IMR-90 (cell line): ENCODE measurements at regions not wholly inside any gene's neighbourhood (a gene's known extent, or its start where the extent isn't known, plus 50 kb on each side); places are given as distances from the start of the nearest gene placed in this dataset.

Experiments used
- ATAC-seq: fragments of 200-7000 bp; cut with Tn5 transposase; 2 replicates; pipeline ENCODE4 v1.9.1; 2020; ENCODE audit warnings: low read depth, mild to moderate bottlenecking, moderate library complexity
- BruUV-seq: library from RNA; stranded (reverse); fragments of 400-500 nt; replicated peaks from 2 replicates; lab custom pipeline; 2021; lab: Mats Ljungman, UMichigan
- CTCF ChIA-PET: fragments of 300-600 bp; formaldehyde crosslinking; extraction: SDS; loops from one replicate; lab custom pipeline; 2021; ENCODE audit warnings: antibody characterized with exemption; lab: Yijun Ruan, JAX
- POLR2A ChIA-PET: fragments of 300-600 bp; sonication (Branson Sonifier 250); formaldehyde crosslinking; loops from one replicate; lab custom pipeline; 2022; ENCODE audit warnings: antibody characterized with exemption; ENCODE audit not compliant: unreplicated experiment; lab: Charles Lee
- DNase-seq: peaks from one replicate; pipeline ENCODE4 v3.0.0; 2013
- H2AFZ ChIP-seq: replicated peaks from 2 replicates; pipeline ENCODE3; 2013; ENCODE audit warnings: low read length, mild to moderate bottlenecking; ENCODE audit not compliant: poor library complexity
- H2AK5ac ChIP-seq: 2 replicates; pipeline ENCODE4 v1.6.1; 2013; ENCODE audit warnings: low read depth, low read length, inconsistent platforms
- H2AK9ac ChIP-seq: replicated peaks from 2 replicates; pipeline ENCODE3; 2013; ENCODE audit warnings: mild to moderate bottlenecking, low read depth, low read length, moderate library complexity; ENCODE audit not compliant: poor library complexity
- H2BK120ac ChIP-seq: 2 replicates; pipeline ENCODE4 v1.6.1; 2013; ENCODE audit warnings: low read depth, low read length, inconsistent platforms
- H2BK15ac ChIP-seq: 3 replicates; pipeline ENCODE4 v1.6.1; 2013; ENCODE audit warnings: low read depth, low read length, inconsistent platforms
- H2BK20ac ChIP-seq: 2 replicates; pipeline ENCODE4 v1.6.1; 2013; ENCODE audit warnings: low read depth, mild to moderate bottlenecking, inconsistent platforms, low read length, moderate library complexity
- H2BK5ac ChIP-seq: 2 replicates; pipeline ENCODE4 v1.6.1; 2013; ENCODE audit warnings: mild to moderate bottlenecking, low read depth, low read length, inconsistent platforms; ENCODE audit not compliant: poor library complexity, severe bottlenecking
- H3K14ac ChIP-seq: replicated peaks from 2 replicates; pipeline ENCODE4 v1.6.1; 2013; ENCODE audit warnings: low read depth, low read length, inconsistent platforms
- H3K18ac ChIP-seq: 2 replicates; pipeline ENCODE4 v1.6.1; 2013; ENCODE audit warnings: low read depth, low read length, control low read depth
- H3K23ac ChIP-seq: 2 replicates; pipeline ENCODE4 v1.6.1; 2013; ENCODE audit warnings: low read depth, low read length, inconsistent platforms
- H3K27ac ChIP-seq: 2 replicates; pipeline ENCODE4 v1.5.1; 2013; ENCODE audit warnings: mild to moderate bottlenecking, control low read depth, low read length; ENCODE audit not compliant: insufficient read depth
- H3K27me3 ChIP-seq: 2 replicates; pipeline ENCODE4 v1.6.1; 2013; ENCODE audit warnings: low read length; ENCODE audit not compliant: control insufficient read depth, insufficient read depth
- H3K36me3 ChIP-seq: 2 replicates; pipeline ENCODE4 v1.6.1; 2013; ENCODE audit warnings: low read length, mixed read lengths; ENCODE audit not compliant: control insufficient read depth, insufficient read depth
- H3K4ac ChIP-seq: 2 replicates; pipeline ENCODE4 v1.6.1; 2013; ENCODE audit warnings: low read depth, low read length, inconsistent platforms
- H3K4me1 ChIP-seq: 2 replicates; pipeline ENCODE4 v1.6.1; 2013; ENCODE audit warnings: low read length, mixed read lengths; ENCODE audit not compliant: control insufficient read depth, insufficient read depth
- H3K4me2 ChIP-seq: 2 replicates; pipeline ENCODE4 v1.6.1; 2013; ENCODE audit warnings: low read depth, mild to moderate bottlenecking, control low read depth, low read length, moderate library complexity
- H3K4me3 ChIP-seq: 2 replicates; pipeline ENCODE4 v1.5.1; 2013; ENCODE audit warnings: low read depth, mild to moderate bottlenecking, control low read depth, low read length, moderate library complexity; ENCODE audit not compliant: insufficient read depth
- H3K56ac ChIP-seq: 2 replicates; pipeline ENCODE4 v1.6.1; 2013; ENCODE audit warnings: low read length, inconsistent platforms; ENCODE audit not compliant: insufficient read depth; ENCODE audit errors: extremely low read depth
- H3K79me1 ChIP-seq, 2 experiments: 2 replicates each; pipeline ENCODE4 v1.6.1; 2013; ENCODE audit warnings: low read length in 2 of 2, inconsistent platforms in 1 of 2, low read depth in 1 of 2
- H3K9ac ChIP-seq: 2 replicates; pipeline ENCODE4 v1.6.1; 2013; ENCODE audit warnings: low read depth, low read length, control low read depth
- H3K9me1 ChIP-seq: 2 replicates; pipeline ENCODE4 v1.6.1; 2013; ENCODE audit warnings: low read length, inconsistent platforms; ENCODE audit not compliant: insufficient read depth
- H3K9me3 ChIP-seq: 2 replicates; pipeline ENCODE4 v1.6.1; 2013; ENCODE audit warnings: low read length; ENCODE audit not compliant: control insufficient read depth, insufficient read depth
- H4K20me1 ChIP-seq: 2 replicates; pipeline ENCODE4 v1.6.1; 2013; ENCODE audit warnings: low read length, inconsistent platforms; ENCODE audit not compliant: insufficient read depth
- H4K5ac ChIP-seq: 2 replicates; pipeline ENCODE4 v1.6.1; 2013; ENCODE audit warnings: mild to moderate bottlenecking, low read depth, low read length, control low read depth
- H4K8ac ChIP-seq, 2 experiments: 2 replicates each; pipeline ENCODE4 v1.6.1; 2013; ENCODE audit warnings: low read depth in 2 of 2, low read length in 2 of 2, control low read depth in 1 of 2, inconsistent platforms in 1 of 2
- H4K91ac ChIP-seq: 2 replicates; pipeline ENCODE4 v1.6.1; 2013; ENCODE audit warnings: low read depth, low read length, inconsistent platforms; ENCODE audit not compliant: insufficient read depth
- BHLHE40 ChIP-seq: fragments of 150-350 bp; IDR thresholded peaks from 2 replicates; pipeline ENCODE4 v1.6.1; 2016; ENCODE audit warnings: mild to moderate bottlenecking, low read depth, low read length
- CHD1 ChIP-seq: IDR thresholded peaks from 2 replicates; pipeline ENCODE4 v1.6.1; 2012; ENCODE audit warnings: low read depth, low read length, improper control_type of control experiment
- MAFK ChIP-seq: IDR thresholded peaks from 2 replicates; pipeline ENCODE4 v1.6.1; 2012; ENCODE audit warnings: low read depth, low read length, improper control_type of control experiment
- MAZ ChIP-seq: IDR thresholded peaks from 2 replicates; pipeline ENCODE4 v1.6.1; 2012; ENCODE audit warnings: low read depth, mild to moderate bottlenecking, low read length, improper control_type of control experiment, moderate library complexity, borderline replicate concordance
- NFE2L2 ChIP-seq: fragments of 150-350 bp; IDR thresholded peaks from 2 replicates; pipeline ENCODE4 v1.6.1; 2016; ENCODE audit warnings: low read depth, mild to moderate bottlenecking, low read length
- POLR2A ChIP-seq: IDR thresholded peaks from 2 replicates; pipeline ENCODE4 v1.6.1; 2012; ENCODE audit warnings: mild to moderate bottlenecking, low read depth, low read length
- RAD21 ChIP-seq: IDR thresholded peaks from 2 replicates; pipeline ENCODE4 v1.6.1; 2012; ENCODE audit warnings: low read length, improper control_type of control experiment
- RFX5 ChIP-seq: IDR thresholded peaks from 2 replicates; pipeline ENCODE4 v1.8.0; 2012; ENCODE audit warnings: low read depth, mild to moderate bottlenecking, low read length, moderate library complexity
- SMC3 ChIP-seq: fragments of 150-350 bp; IDR thresholded peaks from 2 replicates; pipeline ENCODE4 v1.6.1; 2016; ENCODE audit warnings: low read depth, mild to moderate bottlenecking, antibody characterized with exemption, low read length, moderate library complexity
- WGBS, 2 experiments: methylation state at CpG; one replicate each; pipeline versions ENCODE4 v1.1.5 to v1.1.7; 2013; ENCODE audit warnings: missing lambda C conversion rate in 2 of 2; ENCODE audit not compliant: insufficient read length in 1 of 2; ENCODE audit errors: extremely low coverage in 2 of 2; 5-methylcytosine and 5-hydroxymethylcytosine counted together
- dilution Hi-C: fragments of 300-500 bp; cut with HindIII; formaldehyde crosslinking; loops from one replicate; pipeline ENCODE4 v1.14.3; 2018; ENCODE audit warnings: low sequenced_read_pairs; ENCODE audit not compliant: unreplicated experiment
- in situ Hi-C: fragments of 300-500 bp; cut with MboI; formaldehyde crosslinking; loops from 3 replicates; pipeline ENCODE4 v1.14.3; 2019; ENCODE audit warnings: low sequenced_read_pairs, inconsistent platforms, mixed read lengths
- intact Hi-C: fragments of 100-400 bp; cut with micrococcal nuclease; formaldehyde crosslinking; loops from 2 replicates; pipeline ENCODE4 v1.10.0; 2022
- TF ChIP-seq, protein P1 (sequence below): fragments of 150-350 bp; IDR thresholded peaks from 2 replicates; pipeline ENCODE4 v1.6.1; 2017; ENCODE audit warnings: mild to moderate bottlenecking, antibody characterized with exemption, low read length, low read depth
- TF ChIP-seq, protein P2 (sequence below): conservative IDR thresholded peaks from 2 replicates; pipeline ENCODE4 v1.5.1; 2012; ENCODE audit warnings: mild to moderate bottlenecking, low read depth, low read length, improper control_type of control experiment

DNA sequence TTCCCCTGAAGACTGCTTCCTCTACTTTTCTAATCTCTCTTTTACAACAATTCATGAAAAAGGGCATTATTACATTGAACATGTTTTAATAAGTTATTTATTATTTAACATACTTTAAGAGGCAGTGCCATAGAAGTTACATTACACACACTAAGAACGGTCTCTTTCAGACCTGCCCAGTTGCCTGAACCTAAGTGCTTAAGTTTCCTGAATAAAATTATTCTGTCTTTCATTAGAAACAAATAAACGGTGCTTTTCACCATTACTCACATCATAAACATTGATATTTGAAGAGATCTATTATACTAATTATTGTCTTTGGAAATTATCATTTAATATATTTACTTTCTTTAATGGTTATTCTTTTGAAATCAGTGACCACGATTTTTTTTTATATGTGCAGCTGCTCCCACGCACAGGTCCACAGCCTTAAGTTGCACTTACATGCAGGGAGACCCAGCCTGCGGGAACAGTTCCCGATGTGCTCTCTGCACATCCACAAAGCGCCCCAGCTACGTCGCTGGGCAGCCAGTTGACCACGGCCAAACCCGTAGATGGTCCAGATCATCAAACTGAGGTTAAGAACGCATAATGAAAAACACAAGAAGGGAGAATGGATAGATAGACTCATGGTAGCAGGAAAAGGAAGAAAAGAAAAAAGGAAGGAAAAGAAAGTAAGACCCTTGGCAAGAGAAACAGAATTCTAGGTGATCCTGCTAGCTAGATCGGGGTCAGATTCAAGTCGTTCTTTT lies 437.0 kb upstream of the MGMT start:
- no peaks in the 10 kb centered on the region for H4K20me1 ChIP-seq
- ChIA-PET CTCF (no interaction called here), POLR2A (no interaction called here)
- H3K79me1 ChIP-seq, result no peaks in the 10 kb centered on the region
- no peak overlapping the region for H4K5ac ChIP-seq
- no peaks in the 10 kb centered on the region for H3K9me1 ChIP-seq
- H2AFZ ChIP-seq, result no peak overlapping the region
- no peaks in the 10 kb centered on the region; the same call in 1 of the 2 replicates for H3K9me3 ChIP-seq
- intact Hi-C loops (loop anchor here (2.0 to 10.0 kb wide), 4 partner anchors 252 to 855 kb away; no protein-coding TSS in a partner anchor), dilution Hi-C loops (no loop called here), in situ Hi-C loops (loop anchor here (10.0 kb wide), 1 partner anchor 945 kb away; no protein-coding TSS in a partner anchor)
- no peak for TF ChIP-seq SMC3
- TF ChIP-seq NFE2L2, result no peak
- TF ChIP-seq RFX5, result no peak
- TF ChIP-seq, protein P1, sequence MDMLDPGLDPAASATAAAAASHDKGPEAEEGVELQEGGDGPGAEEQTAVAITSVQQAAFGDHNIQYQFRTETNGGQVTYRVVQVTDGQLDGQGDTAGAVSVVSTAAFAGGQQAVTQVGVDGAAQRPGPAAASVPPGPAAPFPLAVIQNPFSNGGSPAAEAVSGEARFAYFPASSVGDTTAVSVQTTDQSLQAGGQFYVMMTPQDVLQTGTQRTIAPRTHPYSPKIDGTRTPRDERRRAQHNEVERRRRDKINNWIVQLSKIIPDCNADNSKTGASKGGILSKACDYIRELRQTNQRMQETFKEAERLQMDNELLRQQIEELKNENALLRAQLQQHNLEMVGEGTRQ, result no peak
- TF ChIP-seq RAD21, result no peak
- TF ChIP-seq CHD1, result no peak
- TF ChIP-seq MAZ, result no peak
- no peak for TF ChIP-seq MAFK
- no peak for TF ChIP-seq POLR2A
- TF ChIP-seq BHLHE40, result no peak
- TF ChIP-seq, protein P2, sequence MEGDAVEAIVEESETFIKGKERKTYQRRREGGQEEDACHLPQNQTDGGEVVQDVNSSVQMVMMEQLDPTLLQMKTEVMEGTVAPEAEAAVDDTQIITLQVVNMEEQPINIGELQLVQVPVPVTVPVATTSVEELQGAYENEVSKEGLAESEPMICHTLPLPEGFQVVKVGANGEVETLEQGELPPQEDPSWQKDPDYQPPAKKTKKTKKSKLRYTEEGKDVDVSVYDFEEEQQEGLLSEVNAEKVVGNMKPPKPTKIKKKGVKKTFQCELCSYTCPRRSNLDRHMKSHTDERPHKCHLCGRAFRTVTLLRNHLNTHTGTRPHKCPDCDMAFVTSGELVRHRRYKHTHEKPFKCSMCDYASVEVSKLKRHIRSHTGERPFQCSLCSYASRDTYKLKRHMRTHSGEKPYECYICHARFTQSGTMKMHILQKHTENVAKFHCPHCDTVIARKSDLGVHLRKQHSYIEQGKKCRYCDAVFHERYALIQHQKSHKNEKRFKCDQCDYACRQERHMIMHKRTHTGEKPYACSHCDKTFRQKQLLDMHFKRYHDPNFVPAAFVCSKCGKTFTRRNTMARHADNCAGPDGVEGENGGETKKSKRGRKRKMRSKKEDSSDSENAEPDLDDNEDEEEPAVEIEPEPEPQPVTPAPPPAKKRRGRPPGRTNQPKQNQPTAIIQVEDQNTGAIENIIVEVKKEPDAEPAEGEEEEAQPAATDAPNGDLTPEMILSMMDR, result no peak
- no peak overlapping the region for H4K8ac ChIP-seq
- DNase-seq (no peak), ATAC-seq (no peak)
- no peak overlapping the region for H3K56ac ChIP-seq
- no peak overlapping the region for H4K91ac ChIP-seq
- no peak overlapping the region for H2BK120ac ChIP-seq
- H3K18ac ChIP-seq, result no peak overlapping the region
- H2AK5ac ChIP-seq, result no peak overlapping the region
- no TSS peak for BruUV-seq
- H3K23ac ChIP-seq, result no peak overlapping the region
- no peak overlapping the region for H3K27ac ChIP-seq
- no peak overlapping the region for H2BK15ac ChIP-seq
- no peak overlapping the region for H3K4me2 ChIP-seq
- H3K27me3 ChIP-seq, result no peaks in the 10 kb centered on the region
- no peaks in the 10 kb centered on the region for H3K36me3 ChIP-seq
- H3K4ac ChIP-seq, result no peak overlapping the region
- H3K9ac ChIP-seq, result no peak overlapping the region
- no peak overlapping the region for H2AK9ac ChIP-seq
- no peak overlapping the region for H3K14ac ChIP-seq
- no peak overlapping the region for H2BK5ac ChIP-seq
- 75% methylated on average over 5 of the region's 14 CpGs; no CpG with 5 or more reads in 1 of the 2 experiments for WGBS, 2 experiments
- no peak overlapping the region for H3K4me3 ChIP-seq
- H2BK20ac ChIP-seq, result no peak overlapping the region
- H3K4me1 ChIP-seq, result no peaks in the 10 kb centered on the region
